ENCODE measurements at regions not wholly inside any gene's neighbourhood (a gene's known extent, or its start where the extent isn't known, plus 50 kb on each side); places are given as distances from the start of the nearest gene placed in this dataset.
"Not testable (repeated sequence)": the region's sequence is repeated elsewhere in the genome, so short reads cannot be mapped to it uniquely, and the experiment has no call there.

- no peak for DNase-seq (ENCODE audit: low read depth in 2 of 2)
These were observed 121.6 kb upstream of the ZNF92 start for GRCh38 chr7:65251851-65252620.

- no peak for DNase-seq (ENCODE audit: low read depth in 2 of 2)
These were observed 122.8 kb upstream of the ZNF92 start for GRCh38 chr7:65250697-65251395.

GRCh38 chr7:65250216-65250615, 123.4 kb upstream of the ZNF92 start:
- no peak for DNase-seq (ENCODE audit: low read depth in 2 of 2)

GRCh38 chr7:65247491-65247890, 126.2 kb upstream of the ZNF92 start:
- DNase-seq (ENCODE audit: low read depth in 2 of 2): no peak

GRCh38 chr7:65239707-65240352, 133.8 kb upstream of the ZNF92 start:
- DNase-seq (ENCODE audit: low read depth in 2 of 2): no peak

- no peak for DNase-seq (ENCODE audit: low read depth in 2 of 2)
These were observed 134.3 kb upstream of the ZNF92 start for GRCh38 chr7:65239324-65239706.

GRCh38 chr7:65238785-65239184, 134.9 kb upstream of the ZNF92 start:
- DNase-seq (ENCODE audit: low read depth in 2 of 2): no peak

GRCh38 chr7:65235586-65235985, 138.1 kb upstream of the ZNF92 start:
- DNase-seq (ENCODE audit: low read depth in 2 of 2): no peak

- no peak for DNase-seq (ENCODE audit: low read depth in 2 of 2)
These were observed 140.1 kb upstream of the ZNF92 start for GRCh38 chr7:65233409-65234034.

GRCh38 chr7:65230231-65230630, 143.4 kb upstream of the ZNF92 start:
- DNase-seq (ENCODE audit: low read depth in 2 of 2): no peak

GRCh38 chr7:65225422-65226006, 148.1 kb upstream of the ZNF92 start:
- no peak for DNase-seq (ENCODE audit: low read depth in 2 of 2)

GRCh38 chr7:65222655-65223054, 151.0 kb upstream of the ZNF92 start:
- DNase-seq (ENCODE audit: low read depth in 2 of 2): no peak

GRCh38 chr7:65221683-65222082, 152.0 kb upstream of the ZNF92 start:
- DNase-seq (ENCODE audit: low read depth in 2 of 2): no peak

GRCh38 chr7:65219623-65220022, 154.0 kb upstream of the ZNF92 start:
- no peak for DNase-seq (ENCODE audit: low read depth in 2 of 2)

- DNase-seq (ENCODE audit: low read depth in 2 of 2): peak in 1 of 2 donors; percentile 42
These were observed 157.2 kb upstream of the ZNF92 start for GRCh38 chr7:65216469-65216868.

- DNase-seq (ENCODE audit: low read depth in 2 of 2): not testable (repeated sequence)
These were observed 160.4 kb upstream of the ZNF92 start for GRCh38 chr7:65213260-65213659.

- not testable (repeated sequence) for DNase-seq (ENCODE audit: low read depth in 2 of 2)
These were observed 174.4 kb upstream of the ZNF92 start for GRCh38 chr7:65199221-65199620.

GRCh38 chr7:65193334-65194058, 180.2 kb upstream of the ZNF92 start:
- DNase-seq (ENCODE audit: low read depth in 2 of 2): not testable (repeated sequence)

GRCh38 chr7:65177041-65177440, 170.6 kb upstream of the ERV3-1 start:
- DNase-seq (ENCODE audit: low read depth in 2 of 2): not testable (repeated sequence)

GRCh38 chr7:65150105-65150504, 143.6 kb upstream of the ERV3-1 start:
- not testable (repeated sequence) for DNase-seq (ENCODE audit: low read depth in 2 of 2)
